ENCODE measurements at regions not wholly inside any gene's neighbourhood (a gene's known extent, or its start where the extent isn't known, plus 50 kb on each side); places are given as distances from the start of the nearest gene placed in this dataset.
"Not testable (repeated sequence)": the region's sequence is repeated elsewhere in the genome, so short reads cannot be mapped to it uniquely, and the experiment has no call there.

- peaks cover 0 to 8% of the 10 kb centered on the region in 2 donors for H3K4me1 ChIP-seq
Measured at GRCh38 chr2:240379089-240379636, 56.3 kb upstream of the GPC1 start.

GRCh38 chr2:240383099-240383758 lies 52.2 kb upstream of the GPC1 start:
- Histone ChIP-seq H3K4me3 (no peak overlapping the region), H3K27me3 (no peaks in the 10 kb centered on the region), H3K9me3 (no peaks in the 10 kb centered on the region), H3K4me1 (peaks cover 0 to 13% of the 10 kb centered on the region in 2 donors), H3K27ac (no peak overlapping the region), H3K36me3 (no peaks in the 10 kb centered on the region)
- no peak for TF ChIP-seq CTCF (IDR thresholded peaks at IDR 0.05)
- DNase-seq (ENCODE audit: low spot score) = no peak

More at GRCh38 chr2:240379089-240379636, 56.3 kb upstream of the GPC1 start:
- no peak for TF ChIP-seq CTCF (IDR thresholded peaks at IDR 0.05)
- H3K27ac ChIP-seq = no peak overlapping the region
- H3K9me3 ChIP-seq = no peaks in the 10 kb centered on the region
- no peak overlapping the region for H3K4me3 ChIP-seq
- no peak for DNase-seq (ENCODE audit: low spot score)
- no peaks in the 10 kb centered on the region for H3K36me3 ChIP-seq
- H3K27me3 ChIP-seq = no peaks in the 10 kb centered on the region

- no peak for TF ChIP-seq CTCF (IDR thresholded peaks at IDR 0.05)
- H3K27me3 ChIP-seq = no peaks in the 10 kb centered on the region
- H3K4me3 ChIP-seq = no peak overlapping the region
- no peaks in the 10 kb centered on the region for H3K9me3 ChIP-seq
- no peaks in the 10 kb centered on the region for H3K36me3 ChIP-seq
- no peak overlapping the region for H3K27ac ChIP-seq
- peaks cover 0 to 13% of the 10 kb centered on the region in 2 donors for H3K4me1 ChIP-seq
- no peak for DNase-seq (ENCODE audit: low spot score)
Measured at GRCh38 chr2:240383871-240384700, 51.4 kb upstream of the GPC1 start.

GRCh38 chr2:240384711-240385450 lies 50.6 kb upstream of the GPC1 start:
- no peaks in the 10 kb centered on the region for H3K27me3 ChIP-seq
- no peaks in the 10 kb centered on the region for H3K36me3 ChIP-seq
- no peaks in the 10 kb centered on the region for H3K9me3 ChIP-seq
- no peak overlapping the region for H3K27ac ChIP-seq
- H3K4me1 ChIP-seq = peaks cover 0 to 13% of the 10 kb centered on the region in 2 donors
- H3K4me3 ChIP-seq = no peak overlapping the region
- TF ChIP-seq CTCF (IDR thresholded peaks at IDR 0.05) = no peak
- no peak for DNase-seq (ENCODE audit: low spot score)

- H3K27me3 ChIP-seq; H3K36me3 ChIP-seq; H3K9me3 ChIP-seq; DNase-seq (ENCODE audit: low spot score); H3K27ac ChIP-seq; H3K4me3 ChIP-seq: not testable (repeated sequence)
- peaks cover 0 to 13% of the 10 kb centered on the region in 2 donors for H3K4me1 ChIP-seq
Measured at GRCh38 chr2:240385451-240386161, 49.9 kb upstream of the GPC1 start.

All from right atrium auricular region (tissue), 2 donors.